DMS79 treated with DMSO at 0.1 percent for 48 hours (cell line): ENCODE measurements at regions not wholly inside any gene's neighbourhood (a gene's known extent, or its start where the extent isn't known, plus 50 kb on each side); places are given as distances from the start of the nearest gene placed in this dataset.

Source experiments
- DNase-seq: peaks from one replicate; lab custom pipeline; 2025; lab: John Stamatoyannopoulos, UW

GRCh38 chr2:236317938-236318396 lies 53.8 kb upstream of the ASB18 start:
- peak; percentile 85 for DNase-seq

DNA sequence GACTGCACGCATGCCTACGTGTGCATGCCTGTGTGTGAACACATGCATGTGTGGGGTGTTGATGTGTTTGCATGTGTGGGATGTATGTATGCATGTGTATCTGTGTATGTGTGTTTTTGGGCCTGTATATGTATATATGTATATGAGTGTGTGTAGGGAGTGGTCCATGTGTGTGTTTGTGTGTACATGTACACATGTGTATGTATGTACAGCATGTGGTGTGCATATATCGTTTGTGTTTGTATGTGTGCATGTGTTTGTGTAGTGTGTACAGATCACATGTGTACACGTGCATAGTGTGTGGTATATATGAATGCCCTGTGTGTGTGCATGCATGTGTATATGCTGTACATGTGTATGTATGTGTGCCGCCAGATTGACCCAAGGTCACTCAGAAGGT lies 54.2 kb upstream of the ASB18 start:
- DNase-seq: no peak

- no peak for DNase-seq
Measured at GRCh38 chr2:236319036-236319435, 54.8 kb upstream of the ASB18 start.

GRCh38 chr2:236321415-236321814 lies 57.2 kb upstream of the ASB18 start:
- no peak for DNase-seq

- no peak for DNase-seq
Measured at GRCh38 chr2:236333417-236334121, 69.4 kb upstream of the ASB18 start.

DNA sequence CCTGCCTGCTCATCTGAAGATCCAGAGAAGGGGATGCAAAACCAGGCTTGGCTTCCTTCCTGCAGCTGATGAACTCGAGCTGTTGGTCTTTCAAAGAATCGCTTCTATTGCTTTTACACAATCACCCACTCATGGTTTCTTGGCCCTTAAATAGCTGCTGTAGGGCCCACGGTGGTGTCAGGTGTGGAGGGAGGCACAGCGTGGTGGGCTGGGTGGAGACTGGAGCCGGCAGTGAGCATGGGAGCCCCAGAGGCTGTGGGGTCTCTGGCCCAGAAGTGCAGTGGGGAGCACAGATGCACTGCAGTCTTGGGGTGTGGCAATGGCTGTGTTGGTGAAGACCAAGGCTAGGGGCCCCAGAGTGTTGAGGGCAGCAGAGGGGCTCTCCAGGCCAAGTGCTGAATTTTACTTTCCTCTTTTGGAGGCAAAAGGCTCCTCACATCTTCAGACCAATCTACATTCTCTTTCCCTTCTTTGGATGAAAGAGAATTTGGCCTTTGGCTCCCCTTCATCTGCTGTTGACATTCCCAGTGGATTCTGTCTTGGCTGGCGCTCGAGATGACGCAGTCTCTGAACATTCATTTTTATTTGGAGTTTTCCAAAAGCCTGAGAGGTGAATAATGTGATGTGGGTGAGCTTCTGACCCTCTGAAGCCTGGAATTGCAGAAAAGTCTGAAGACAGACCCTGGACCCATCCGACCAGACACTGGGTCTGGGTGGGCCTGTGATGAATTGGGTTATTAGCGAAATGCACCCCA lies 70.1 kb upstream of the ASB18 start:
- no peak for DNase-seq

GRCh38 chr2:236335696-236336574 lies 71.7 kb upstream of the ASB18 start:
- DNase-seq: no peak

DNA sequence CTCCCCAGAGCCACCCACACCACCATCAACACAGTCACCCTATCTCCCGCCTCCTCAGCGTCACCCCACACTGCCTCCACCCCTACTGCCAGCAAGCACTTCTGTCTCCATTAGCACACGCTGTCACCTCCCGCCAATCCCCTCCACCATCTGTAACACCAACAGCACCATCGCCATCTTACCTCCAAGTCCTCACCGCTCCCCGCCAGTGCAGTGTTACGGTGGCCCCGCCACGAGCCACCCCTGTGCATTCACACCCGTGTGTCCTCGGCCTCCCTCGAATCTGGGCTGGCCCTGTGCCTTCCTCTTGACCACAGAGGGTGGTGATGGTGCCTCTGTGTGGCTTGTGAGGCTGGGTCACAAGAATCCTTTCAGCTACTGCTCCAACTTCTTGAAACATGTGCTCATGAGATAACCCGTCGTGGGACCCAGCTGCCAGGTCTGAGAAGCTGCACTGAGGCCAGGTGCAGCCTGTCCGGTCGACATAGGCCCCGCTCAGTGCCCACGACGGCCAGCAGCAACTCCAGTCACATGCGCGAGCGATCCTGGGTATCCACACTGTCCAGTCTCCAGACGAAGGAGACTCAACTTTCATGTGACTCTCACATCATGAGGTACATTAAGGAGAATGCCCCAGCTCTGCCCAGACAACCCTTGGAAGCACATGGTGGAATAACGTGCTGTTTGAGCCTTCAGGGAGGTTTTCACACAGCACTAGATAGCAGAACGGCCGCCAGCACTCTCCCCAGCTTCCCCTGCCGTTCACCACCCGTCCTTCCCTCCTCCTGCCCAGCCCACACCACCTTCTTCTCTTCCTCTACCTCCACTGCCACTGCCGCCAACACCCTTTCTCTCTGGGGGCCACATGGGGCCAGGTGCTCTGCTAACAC lies 72.6 kb upstream of the ASB18 start:
- DNase-seq: no peak

DNA sequence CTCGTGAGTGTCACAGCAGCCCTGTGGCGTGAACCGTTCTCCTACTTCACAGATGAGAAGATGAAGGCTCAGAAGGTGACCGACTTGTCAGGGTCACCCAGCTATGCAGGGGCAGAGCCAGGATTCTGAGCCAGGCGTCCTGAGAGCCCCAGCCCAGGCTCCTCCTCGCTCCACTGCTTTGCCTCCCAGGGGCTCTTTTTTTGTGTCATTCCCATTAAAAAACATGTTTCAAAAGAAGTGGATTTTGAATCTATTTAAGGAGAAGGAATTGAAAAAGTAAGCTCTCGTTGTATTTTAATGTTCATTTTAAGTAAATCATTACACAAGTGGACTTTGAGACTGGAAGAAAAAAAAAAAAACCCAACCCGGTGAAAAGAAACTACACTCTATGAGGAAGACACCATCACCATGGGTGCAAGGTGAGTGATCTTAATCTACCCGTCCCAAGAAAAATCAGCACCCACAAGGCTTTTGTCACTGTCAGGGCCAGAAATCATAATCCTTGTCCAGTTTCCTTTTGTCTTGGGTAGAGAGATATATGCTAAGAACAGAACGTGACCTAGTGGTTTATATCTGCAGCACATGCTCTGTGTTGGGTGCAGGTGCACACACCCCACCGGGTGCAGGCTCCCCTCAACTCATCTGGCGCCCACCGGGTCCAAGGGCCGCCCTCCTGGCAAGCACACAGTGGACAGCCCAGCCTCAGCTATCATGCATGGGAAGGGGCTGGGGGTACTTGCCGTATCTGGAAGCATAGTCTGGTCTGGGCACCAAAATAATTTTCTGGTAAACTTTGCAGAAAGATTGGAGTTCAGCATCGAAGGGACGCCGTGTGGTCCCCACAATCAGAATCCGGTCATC lies 73.5 kb upstream of the ASB18 start:
- DNase-seq: no peak

GRCh38 chr2:236338495-236339184 lies 74.4 kb upstream of the ASB18 start:
- DNase-seq: peak; percentile 4

DNA sequence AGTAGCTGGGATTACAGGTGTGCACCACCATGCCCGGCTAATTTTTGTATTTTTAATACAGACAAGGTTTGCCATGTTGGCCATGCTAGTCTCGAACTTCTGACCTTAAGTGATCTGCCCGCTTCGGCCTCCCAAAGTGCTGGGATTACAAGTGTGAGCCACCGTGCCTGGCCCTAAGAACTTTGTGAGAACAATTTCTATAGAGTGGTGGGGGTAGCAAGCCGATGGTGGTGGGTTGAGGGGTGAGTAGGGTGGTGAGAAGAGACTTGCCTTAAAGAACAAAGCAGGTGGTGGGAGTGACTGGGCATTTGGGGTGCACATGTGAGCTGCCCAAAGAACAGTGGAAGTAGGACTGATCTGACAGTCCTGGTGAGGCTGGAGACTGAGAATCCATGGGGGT lies 76.0 kb upstream of the ASB18 start:
- DNase-seq: no peak

- DNase-seq: no peak
Measured at GRCh38 chr2:236341067-236341466, 76.9 kb upstream of the ASB18 start.

DNA sequence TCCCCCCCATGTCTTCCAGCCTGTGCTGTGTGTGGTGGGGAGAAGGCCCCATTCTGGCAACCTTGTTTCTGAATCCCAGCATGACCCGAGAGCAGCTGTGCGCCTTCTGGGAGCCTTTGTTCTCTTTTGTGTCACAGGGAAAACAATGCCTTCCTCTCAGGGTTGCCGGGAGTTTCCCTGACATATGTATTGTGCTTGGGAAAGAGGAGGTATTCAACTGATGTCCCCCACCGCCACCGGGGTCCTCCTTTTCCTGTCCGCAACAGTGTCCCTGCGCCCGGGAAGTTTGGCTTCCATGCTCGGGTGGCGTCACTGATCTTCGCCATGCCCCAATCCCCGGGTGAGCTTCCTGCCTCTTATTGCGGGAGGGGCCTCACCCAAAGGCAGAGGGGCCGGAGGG lies 77.5 kb upstream of the ASB18 start:
- DNase-seq: no peak

- DNase-seq: no peak
Measured at GRCh38 chr2:236342507-236342906, 78.3 kb upstream of the ASB18 start.

DNA sequence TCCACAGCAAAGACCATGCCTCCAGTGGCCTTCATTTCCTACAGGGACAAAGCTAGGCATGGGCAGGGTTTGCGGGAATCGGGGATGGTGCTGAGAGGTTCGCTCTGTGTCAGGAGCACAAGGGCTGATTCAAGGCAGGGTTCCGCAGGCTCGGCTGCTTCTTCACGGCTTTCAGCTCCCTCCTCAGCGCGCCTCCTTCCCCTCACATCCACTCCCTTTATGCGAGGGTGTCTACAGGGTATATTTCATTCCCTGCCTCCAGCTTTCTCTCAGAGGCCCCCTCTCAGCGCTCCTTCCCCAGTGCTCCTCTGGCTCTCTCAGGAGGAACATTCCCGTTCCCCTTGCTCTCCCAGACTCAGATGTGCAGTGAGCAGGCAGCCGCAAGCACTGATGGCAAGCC lies 78.7 kb upstream of the ASB18 start:
- no peak for DNase-seq

DNA sequence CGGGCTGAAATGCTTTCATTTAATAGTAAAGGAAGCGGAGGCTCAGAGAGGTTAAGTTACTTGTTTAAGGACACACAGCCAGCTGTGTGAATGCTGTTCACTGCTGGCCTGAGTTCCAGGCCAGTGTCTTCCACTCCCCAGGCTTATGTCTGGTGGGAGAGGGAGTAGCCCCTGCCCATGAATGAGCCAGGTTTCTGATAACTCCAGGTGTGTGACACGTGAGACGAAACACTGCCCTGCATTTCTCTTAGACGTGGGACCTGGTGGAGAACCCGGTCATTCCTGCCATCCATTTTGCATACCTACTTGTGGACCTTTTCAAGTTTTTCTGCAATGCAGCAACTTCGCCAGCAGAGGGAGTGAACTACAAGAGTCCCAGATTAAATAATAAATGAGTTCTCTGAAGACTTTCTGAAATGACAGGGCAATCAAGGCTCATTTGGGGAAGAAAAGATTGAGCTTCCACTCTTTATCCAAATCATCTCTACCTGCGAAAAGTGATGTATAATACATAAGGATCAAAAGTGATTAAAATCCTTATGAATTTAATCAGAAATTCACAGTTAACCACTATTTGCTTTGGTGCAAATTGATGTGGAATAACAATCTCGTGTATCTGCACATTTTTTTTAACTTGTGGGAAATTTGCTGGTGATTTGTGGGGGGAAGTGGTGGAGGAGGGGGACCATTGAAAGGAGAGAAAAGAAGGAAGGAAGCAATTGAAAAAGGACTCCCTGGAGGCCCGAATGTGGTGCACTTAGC lies 79.4 kb upstream of the ASB18 start:
- DNase-seq: peak; percentile 66

DNA sequence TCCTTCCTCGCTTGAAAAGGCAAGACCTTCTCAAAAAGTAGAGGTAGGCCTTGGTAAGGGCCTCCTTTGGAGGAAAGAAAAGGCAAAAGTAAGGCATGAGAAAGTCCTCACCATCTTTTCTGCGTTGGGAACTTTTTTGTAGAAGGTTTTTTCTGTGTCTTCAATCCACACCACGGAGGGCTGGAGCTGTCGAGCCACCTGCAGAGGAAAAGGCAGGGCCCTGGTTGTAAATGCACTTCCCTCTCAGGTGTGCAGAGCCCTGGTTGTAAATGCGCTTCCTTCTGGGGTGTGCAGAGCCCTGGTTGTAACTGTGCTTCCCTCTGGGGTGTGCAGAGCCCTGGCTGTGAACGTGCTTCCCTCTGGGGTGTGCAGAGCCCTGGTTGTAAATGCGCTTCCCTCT lies 80.2 kb upstream of the ASB18 start:
- no peak for DNase-seq

DNA sequence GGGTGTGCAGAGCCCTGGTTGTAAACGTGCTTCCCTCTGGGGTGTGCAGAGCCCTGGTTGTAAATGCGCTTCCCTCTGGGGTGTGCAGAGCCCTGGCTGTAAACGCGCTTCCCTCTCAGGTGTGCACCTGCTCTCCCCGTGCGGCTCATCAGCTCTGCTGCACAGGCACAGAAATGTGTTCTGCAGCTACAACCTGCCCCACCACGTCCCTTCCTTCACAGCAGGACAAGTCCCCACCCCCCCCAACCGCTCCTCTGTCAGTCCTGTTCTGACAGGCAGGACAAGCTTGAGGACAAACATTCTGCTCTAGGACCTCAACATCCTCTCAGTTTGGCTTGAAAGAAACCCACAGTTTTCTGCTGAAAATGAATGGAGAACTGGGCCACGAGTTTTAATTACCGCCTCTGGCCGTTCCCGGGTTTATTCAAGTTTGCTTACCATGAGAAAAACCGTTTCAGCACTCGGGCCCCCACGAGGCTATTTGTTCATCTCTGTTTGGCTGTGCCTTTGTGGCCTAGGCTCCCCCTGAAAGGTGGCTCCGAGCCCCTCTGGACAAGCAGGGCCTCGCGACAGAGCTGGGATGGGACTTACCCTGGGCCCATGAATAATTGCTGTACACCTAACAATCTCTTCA lies 81.0 kb upstream of the ASB18 start:
- no peak for DNase-seq

GRCh38 chr2:236346366-236346765 lies 82.2 kb upstream of the ASB18 start:
- DNase-seq: no peak
